GM23338 (cell line): ENCODE measurements at regions not wholly inside any gene's neighbourhood (a gene's known extent, or its start where the extent isn't known, plus 50 kb on each side); places are given as distances from the start of the nearest gene placed in this dataset.

Source experiments
- ATAC-seq: fragments of 200-7000 bp; cut with Tn5 transposase; 3 replicates; pipeline ENCODE4 v1.9.1; 2020
- DNase-seq: peaks from one replicate; pipeline ENCODE4 v3.0.0-alpha.2; 2015; ENCODE audit warnings: low spot score
- H2AFZ ChIP-seq: fragments of 200-600 bp; sonication (generic); 2 replicates; pipeline ENCODE4 v1.8.0; 2016; ENCODE audit warnings: antibody characterized with exemption, mild to moderate bottlenecking, moderate library complexity
- H3F3A ChIP-seq: fragments of 200-600 bp; sonication (generic); replicated peaks from 2 replicates; pipeline ENCODE4 v1.8.0; 2017; ENCODE audit warnings: antibody characterized with exemption, mixed run types, low read depth
- H3K27ac ChIP-seq: fragments of 200-600 bp; sonication (generic); 2 replicates; pipeline ENCODE4 v1.6.1; 2016; ENCODE audit warnings: low read depth
- H3K27me3 ChIP-seq: fragments of 200-600 bp; sonication (generic); 2 replicates; pipeline ENCODE4 v1.8.0; 2016; ENCODE audit warnings: mild to moderate bottlenecking, mixed run types, moderate library complexity; ENCODE audit not compliant: insufficient read depth
- H3K36me3 ChIP-seq: fragments of 200-600 bp; sonication (generic); 2 replicates; pipeline ENCODE4 v1.8.0; 2016; ENCODE audit warnings: mild to moderate bottlenecking; ENCODE audit not compliant: insufficient read depth
- H3K4me1 ChIP-seq: fragments of 200-600 bp; sonication (generic); 2 replicates; pipeline ENCODE4 v1.8.0; 2016; ENCODE audit warnings: mild to moderate bottlenecking, moderate library complexity; ENCODE audit not compliant: insufficient read depth
- H3K4me2 ChIP-seq: fragments of 200-600 bp; sonication (generic); 2 replicates; pipeline ENCODE4 v1.7.1; 2017; ENCODE audit warnings: mixed run types
- H3K4me3 ChIP-seq: fragments of 200-600 bp; sonication (generic); 2 replicates; pipeline ENCODE4 v1.6.1; 2016; ENCODE audit warnings: mixed run types
- H3K79me2 ChIP-seq: fragments of 200-600 bp; sonication (generic); replicated peaks from 2 replicates; pipeline ENCODE4 v1.8.0; 2017; ENCODE audit warnings: mild to moderate bottlenecking; ENCODE audit not compliant: insufficient read depth
- H3K9me2 ChIP-seq: fragments of 200-600 bp; sonication (generic); 2 replicates; pipeline ENCODE4 v1.8.0; 2017; ENCODE audit not compliant: insufficient read depth
- H4K20me1 ChIP-seq: fragments of 200-600 bp; sonication (generic); replicated peaks from 2 replicates; pipeline ENCODE4 v1.8.0; 2017; ENCODE audit warnings: mild to moderate bottlenecking; ENCODE audit not compliant: insufficient read depth
- H3K27ac Mint-ChIP-seq: 2 replicates; pipeline ENCODE4 v1.8.0; 2020; ENCODE audit warnings: inconsistent platforms, mild to moderate bottlenecking, moderate library complexity, mixed read lengths
- H3K27me3 Mint-ChIP-seq: 3 replicates; pipeline ENCODE4 v1.8.0; 2022; ENCODE audit warnings: low read depth, mild to moderate bottlenecking, moderate library complexity, mixed read lengths, inconsistent platforms; ENCODE audit not compliant: insufficient read depth, poor library complexity
- H3K36me3 Mint-ChIP-seq: 3 replicates; pipeline ENCODE4 v1.8.0; 2021; ENCODE audit warnings: low read depth, mild to moderate bottlenecking, inconsistent platforms, moderate library complexity, mixed read lengths
- H3K4me1 Mint-ChIP-seq: 3 replicates; pipeline ENCODE4 v1.8.0; 2020; ENCODE audit warnings: mild to moderate bottlenecking, inconsistent platforms, mixed read lengths
- H3K4me3 Mint-ChIP-seq: 3 replicates; pipeline ENCODE4 v1.8.0; 2021; ENCODE audit warnings: moderate library complexity, mild to moderate bottlenecking, inconsistent platforms, mixed read lengths
- H3K9me3 Mint-ChIP-seq: 3 replicates; pipeline ENCODE4 v1.8.0; 2020; ENCODE audit warnings: moderate library complexity, mild to moderate bottlenecking, inconsistent platforms, mixed read lengths
- EZH2 ChIP-seq: fragments of 200-600 bp; sonication (generic); IDR thresholded peaks from one replicate; pipeline ENCODE4 v1.8.0; 2017; ENCODE audit warnings: antibody characterized with exemption, mild to moderate bottlenecking, low read depth; ENCODE audit not compliant: unreplicated experiment
- NANOG ChIP-seq: IDR thresholded peaks from 2 replicates; pipeline ENCODE4 v1.6.1; 2016; ENCODE audit warnings: antibody characterized with exemption, borderline replicate concordance
- ZNF462 ChIP-seq: fragments of 250-450 bp; sonication (Bioruptor Pico); IDR thresholded peaks from 2 replicates; pipeline ENCODE4 v1.5.0; 2020; ENCODE audit warnings: mild to moderate bottlenecking, moderate library complexity
- TF ChIP-seq, protein P1 (sequence below), 2 experiments: fragments of 200-600 bp in 1 of 2; sonication (generic) in 1 of 2; conservative IDR thresholded peaks; 2 replicates each; pipeline versions ENCODE4 v1.5.1 to v1.6.1; 2016 to 2017; ENCODE audit warnings: antibody characterized with exemption in 2 of 2, low read depth in 2 of 2, mild to moderate bottlenecking in 2 of 2, moderate library complexity in 1 of 2

DNA sequence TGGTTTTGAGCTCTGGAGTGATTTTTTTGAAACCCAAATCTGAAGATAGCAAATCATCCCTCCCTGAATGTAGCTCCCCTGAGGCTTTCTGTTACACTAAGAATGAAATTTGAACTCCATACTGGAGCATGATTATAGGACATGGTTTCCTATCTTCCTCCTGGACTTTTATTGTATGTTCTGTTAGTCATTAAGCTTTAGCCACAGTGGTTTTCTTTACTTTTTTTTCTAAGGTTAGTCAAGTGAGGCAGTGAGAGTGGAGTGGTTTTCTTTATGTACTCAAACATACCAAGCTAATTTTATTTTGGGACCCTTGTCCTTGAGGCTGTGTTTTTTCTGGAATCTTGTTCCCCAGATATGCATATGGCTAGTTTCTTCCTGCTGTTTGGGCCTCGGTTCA is 55.2 kb upstream of the FRMD4B start:
- H3K27me3 Mint-ChIP-seq = no peaks in the 10 kb centered on the region

DNA sequence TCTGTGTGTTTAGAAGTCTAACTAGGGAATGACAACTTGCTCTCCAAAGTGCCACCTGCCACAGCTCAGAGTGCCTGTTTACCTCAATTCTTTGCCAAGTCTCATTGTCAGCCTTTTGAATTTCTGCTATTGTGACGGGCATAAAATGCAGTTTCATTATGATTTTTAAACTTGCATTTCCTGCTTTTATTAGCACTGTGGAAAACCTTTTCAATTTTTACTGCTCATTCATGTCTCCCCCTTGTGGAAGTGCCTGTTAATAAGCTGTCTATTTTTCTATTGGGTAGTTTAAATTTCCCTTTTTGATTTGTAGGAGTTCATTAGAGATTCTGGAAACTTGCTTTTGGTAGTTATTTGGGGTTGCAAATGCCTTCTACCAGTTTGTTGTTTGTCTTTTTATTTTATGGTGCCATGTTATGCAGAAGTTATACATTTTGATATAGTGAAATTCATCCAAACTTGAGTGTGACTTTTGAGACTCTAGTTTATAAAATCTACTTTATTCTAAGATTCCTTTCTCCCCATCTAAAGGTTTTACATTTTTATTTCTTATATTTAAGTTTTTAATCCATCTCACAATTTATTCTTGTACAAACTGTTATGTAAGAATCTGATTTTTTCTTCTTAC is 53.9 kb upstream of the FRMD4B start:
- Histone ChIP-seq H3K4me2 (no peak overlapping the region), H4K20me1 (no peaks in the 10 kb centered on the region), H3K4me1 (no peaks in the 10 kb centered on the region), H3F3A (no peaks in the 10 kb centered on the region), H3K36me3 (no peaks in the 10 kb centered on the region), H3K4me3 (no peak overlapping the region), H3K9me2 (no peaks in the 10 kb centered on the region), H3K79me2 (no peaks in the 10 kb centered on the region), H2AFZ (no peak overlapping the region), H3K27me3 (no peaks in the 10 kb centered on the region), H3K27ac (no peak overlapping the region)
- peak; percentile 39 for DNase-seq
- Mint-ChIP-seq H3K36me3 (peaks cover 4% of the 10 kb centered on the region; the same call in 1 of the 3 replicates), H3K4me3 (no peak overlapping the region), H3K27ac (no peak overlapping the region), H3K27me3 (no peaks in the 10 kb centered on the region), H3K9me3 (peaks cover 8% of the 10 kb centered on the region; the same call in 1 of the 3 replicates), H3K4me1 (peaks cover 6% of the 10 kb centered on the region; the same call in 2 of the 3 replicates)
- TF ChIP-seq NANOG = no peak
- TF ChIP-seq, protein P1, sequence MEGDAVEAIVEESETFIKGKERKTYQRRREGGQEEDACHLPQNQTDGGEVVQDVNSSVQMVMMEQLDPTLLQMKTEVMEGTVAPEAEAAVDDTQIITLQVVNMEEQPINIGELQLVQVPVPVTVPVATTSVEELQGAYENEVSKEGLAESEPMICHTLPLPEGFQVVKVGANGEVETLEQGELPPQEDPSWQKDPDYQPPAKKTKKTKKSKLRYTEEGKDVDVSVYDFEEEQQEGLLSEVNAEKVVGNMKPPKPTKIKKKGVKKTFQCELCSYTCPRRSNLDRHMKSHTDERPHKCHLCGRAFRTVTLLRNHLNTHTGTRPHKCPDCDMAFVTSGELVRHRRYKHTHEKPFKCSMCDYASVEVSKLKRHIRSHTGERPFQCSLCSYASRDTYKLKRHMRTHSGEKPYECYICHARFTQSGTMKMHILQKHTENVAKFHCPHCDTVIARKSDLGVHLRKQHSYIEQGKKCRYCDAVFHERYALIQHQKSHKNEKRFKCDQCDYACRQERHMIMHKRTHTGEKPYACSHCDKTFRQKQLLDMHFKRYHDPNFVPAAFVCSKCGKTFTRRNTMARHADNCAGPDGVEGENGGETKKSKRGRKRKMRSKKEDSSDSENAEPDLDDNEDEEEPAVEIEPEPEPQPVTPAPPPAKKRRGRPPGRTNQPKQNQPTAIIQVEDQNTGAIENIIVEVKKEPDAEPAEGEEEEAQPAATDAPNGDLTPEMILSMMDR (conservative IDR thresholded peaks at IDR 0.05; ENCODE audit: low read depth in 2 of 2) = peak; percentile 47 to 79; a peak in 3 of 4 replicates
- no peak for ATAC-seq

More for the DNA sequence above, 55.2 kb upstream of the FRMD4B start:
- H3K27ac Mint-ChIP-seq = no peak overlapping the region
- H2AFZ ChIP-seq = no peak overlapping the region
- TF ChIP-seq EZH2 = no peak
- H4K20me1 ChIP-seq = no peaks in the 10 kb centered on the region
- no peaks in the 10 kb centered on the region for H3K27me3 ChIP-seq
- DNase-seq = no peak
- peaks cover 4% of the 10 kb centered on the region; the same call in 1 of the 3 replicates for H3K36me3 Mint-ChIP-seq
- no peak overlapping the region for H3K4me3 Mint-ChIP-seq
- H3K9me2 ChIP-seq = no peaks in the 10 kb centered on the region
- H3K36me3 ChIP-seq = no peaks in the 10 kb centered on the region
- H3K27ac ChIP-seq = no peak overlapping the region
- no peaks in the 10 kb centered on the region for H3K79me2 ChIP-seq
- H3K4me1 ChIP-seq = peaks cover 8% of the 10 kb centered on the region; the same call in 1 of the 2 replicates
- no peak overlapping the region for H3K4me3 ChIP-seq
- peaks cover 8% of the 10 kb centered on the region; the same call in 1 of the 3 replicates for H3K9me3 Mint-ChIP-seq
- peaks cover 11% of the 10 kb centered on the region for H3K4me1 Mint-ChIP-seq
- ATAC-seq = no peak
- H3F3A ChIP-seq = no peaks in the 10 kb centered on the region
- H3K4me2 ChIP-seq = no peak overlapping the region

DNA sequence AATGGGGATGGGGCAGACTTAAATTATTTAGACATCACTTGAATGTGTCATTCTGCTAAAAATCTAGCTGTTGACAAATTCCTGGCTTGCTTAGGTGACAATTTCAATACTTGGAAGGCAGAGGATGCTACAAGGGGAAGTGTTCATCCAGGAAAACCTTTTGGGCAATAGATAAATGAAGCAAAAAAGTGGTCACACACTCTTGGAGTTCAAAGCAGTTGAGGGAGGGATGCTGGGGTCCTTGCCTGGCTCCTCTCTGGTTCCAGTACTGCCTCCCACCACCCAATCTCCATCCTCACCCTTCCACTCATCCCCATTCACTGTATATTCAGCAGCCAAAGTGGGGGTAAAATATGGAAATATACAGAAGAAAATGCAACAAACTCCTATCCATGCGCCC is 52.6 kb upstream of the FRMD4B start:
- H4K20me1 ChIP-seq = no peaks in the 10 kb centered on the region
- TF ChIP-seq ZNF462 (CRISPR knock-in tag) (no peak), EZH2 (no peak)
- H3F3A ChIP-seq = no peaks in the 10 kb centered on the region
- H3K4me1 ChIP-seq = no peaks in the 10 kb centered on the region
- no peaks in the 10 kb centered on the region for H3K36me3 ChIP-seq
- H3K27ac Mint-ChIP-seq = no peak overlapping the region
- no peaks in the 10 kb centered on the region; the same call in 2 of the 3 replicates for H3K36me3 Mint-ChIP-seq
- H3K4me3 ChIP-seq = no peak overlapping the region
- no peaks in the 10 kb centered on the region for H3K27me3 Mint-ChIP-seq
- no peak overlapping the region for H3K27ac ChIP-seq
- H3K4me1 Mint-ChIP-seq = peaks cover 6% of the 10 kb centered on the region; the same call in 2 of the 3 replicates
- H3K4me3 Mint-ChIP-seq = no peak overlapping the region
- H2AFZ ChIP-seq = no peak overlapping the region
- no peak overlapping the region for H3K4me2 ChIP-seq
- no peaks in the 10 kb centered on the region for H3K9me2 ChIP-seq
- H3K9me3 Mint-ChIP-seq = 0 out of 3 replicates have a peak, but pooled peaks cover 3% of the 10 kb centered on the region
- DNase-seq (no peak), ATAC-seq (no peak)
- H3K79me2 ChIP-seq = no peaks in the 10 kb centered on the region
- no peaks in the 10 kb centered on the region for H3K27me3 ChIP-seq
